Liver (tissue), 8 donors: ENCODE measurements at regions not wholly inside any gene's neighbourhood (a gene's known extent, or its start where the extent isn't known, plus 50 kb on each side); places are given as distances from the start of the nearest gene placed in this dataset.

Experiments used
- DNase-seq: peaks from one replicate; pipeline ENCODE4 v3.0.0-alpha.2; 2017; ENCODE audit warnings: low spot score
- H3K27ac ChIP-seq, 2 donors: one replicate each; pipeline ENCODE4 v1.7.0; 2013; ENCODE audit warnings: inconsistent platforms in 2 of 2, low read length in 2 of 2, control low read depth in 1 of 2, low read depth in 1 of 2, mild to moderate bottlenecking in 1 of 2
- H3K27me3 ChIP-seq, 4 donors: one replicate each; pipeline versions ENCODE4 v1.6.1 to v1.7.0; 2013; ENCODE audit warnings: low read length in 3 of 4, inconsistent platforms in 1 of 4, mild to moderate bottlenecking in 1 of 4, moderate library complexity in 1 of 4; ENCODE audit not compliant: control insufficient read depth in 4 of 4, insufficient read depth in 4 of 4
- H3K36me3 ChIP-seq, 4 donors: one replicate each; pipeline versions ENCODE4 v1.6.1 to v1.7.0; 2013; ENCODE audit warnings: low read length in 3 of 4, mild to moderate bottlenecking in 3 of 4, low read depth in 1 of 4, moderate library complexity in 1 of 4; ENCODE audit not compliant: control insufficient read depth in 4 of 4, insufficient read depth in 3 of 4
- H3K4me1 ChIP-seq, 4 donors: one replicate each; pipeline versions ENCODE4 v1.6.1 to v1.7.0; 2013; ENCODE audit warnings: low read length in 3 of 4, mild to moderate bottlenecking in 3 of 4, moderate library complexity in 1 of 4; ENCODE audit not compliant: control insufficient read depth in 4 of 4, insufficient read depth in 4 of 4
- H3K4me3 ChIP-seq, 3 donors: one replicate each; pipeline versions ENCODE4 v1.6.1 to v1.7.0; 2013; ENCODE audit warnings: low read length in 3 of 3, control low read depth in 1 of 3, low read depth in 1 of 3, mild to moderate bottlenecking in 1 of 3
- H3K9ac ChIP-seq, 2 donors: one replicate each; pipeline ENCODE4 v1.7.0; 2013; ENCODE audit warnings: low read length in 2 of 2, mild to moderate bottlenecking in 2 of 2, moderate library complexity in 2 of 2, control low read depth in 1 of 2, low read depth in 1 of 2
- H3K9me3 ChIP-seq, 4 donors: one replicate each; pipeline versions ENCODE4 v1.6.1 to v1.7.0; 2013; ENCODE audit warnings: low read length in 3 of 4; ENCODE audit not compliant: control insufficient read depth in 4 of 4
- EGR1 ChIP-seq, 2 donors: IDR thresholded peaks; 2 replicates each; pipeline ENCODE4 v1.6.1; 2016 to 2018; ENCODE audit warnings: antibody characterized with exemption in 2 of 2, low read depth in 2 of 2
- FOXA1 ChIP-seq: IDR thresholded peaks from 2 replicates; pipeline ENCODE4 v1.6.1; 2016; ENCODE audit warnings: antibody characterized with exemption
- FOXA2 ChIP-seq: IDR thresholded peaks from 2 replicates; pipeline ENCODE4 v1.6.1; 2016; ENCODE audit warnings: antibody characterized with exemption
- GABPA ChIP-seq, 2 donors: IDR thresholded peaks in 1 of 2; conservative IDR thresholded peaks in 1 of 2; 2 replicates each; pipeline ENCODE4 v1.6.1; 2016; ENCODE audit warnings: antibody characterized with exemption in 2 of 2, mild to moderate bottlenecking in 1 of 2, moderate library complexity in 1 of 2
- HNF4A ChIP-seq, 2 donors: conservative IDR thresholded peaks; 2 replicates each; pipeline ENCODE4 v1.6.1; 2016; ENCODE audit warnings: antibody characterized with exemption in 2 of 2, mild to moderate bottlenecking in 2 of 2
- HNF4G ChIP-seq: IDR thresholded peaks from 2 replicates; pipeline ENCODE4 v1.6.1; 2016; ENCODE audit warnings: antibody characterized with exemption
- JUND ChIP-seq, 2 donors: IDR thresholded peaks; 2 replicates each; pipeline ENCODE4 v1.6.1; 2016; ENCODE audit warnings: antibody characterized with exemption in 2 of 2
- NR2F2 ChIP-seq: IDR thresholded peaks from 2 replicates; pipeline ENCODE4 v1.6.1; 2016; ENCODE audit warnings: antibody characterized with exemption
- RAD21 ChIP-seq, 2 donors: IDR thresholded peaks; 2 replicates each; pipeline ENCODE4 v1.6.1; 2016; ENCODE audit warnings: antibody characterized with exemption in 2 of 2, mild to moderate bottlenecking in 2 of 2
- RXRA ChIP-seq, 2 donors: IDR thresholded peaks; 2 replicates each; pipeline ENCODE4 v1.6.1; 2017 to 2018; ENCODE audit warnings: antibody characterized with exemption in 2 of 2, mild to moderate bottlenecking in 1 of 2
- SP1 ChIP-seq: IDR thresholded peaks from 2 replicates; pipeline ENCODE4 v1.6.1; 2018; ENCODE audit warnings: antibody characterized with exemption, mild to moderate bottlenecking
- TAF1 ChIP-seq: conservative IDR thresholded peaks from 2 replicates; pipeline ENCODE4 v1.6.1; 2016; ENCODE audit warnings: antibody characterized with exemption, mild to moderate bottlenecking
- YY1 ChIP-seq: IDR thresholded peaks from 2 replicates; pipeline ENCODE4 v1.6.1; 2016; ENCODE audit warnings: antibody characterized with exemption, mild to moderate bottlenecking
- WGBS: extraction: QIAGEN DNeasy Blood & Tissue Kit; methylation state at CpG from one replicate; pipeline ENCODE4 v1.1.7; 2013; 5-methylcytosine and 5-hydroxymethylcytosine counted together
- TF ChIP-seq, protein P1 (sequence below): IDR thresholded peaks from 2 replicates; pipeline ENCODE4 v1.6.1; 2016; ENCODE audit warnings: antibody characterized with exemption
- TF ChIP-seq, protein P2 (sequence below): IDR thresholded peaks from 2 replicates; pipeline ENCODE4 v1.6.1; 2016; ENCODE audit warnings: antibody characterized with exemption, mild to moderate bottlenecking
- TF ChIP-seq, protein P3 (sequence below): IDR thresholded peaks from 2 replicates; pipeline ENCODE4 v1.6.1; 2016; ENCODE audit warnings: antibody characterized with exemption
- TF ChIP-seq, protein P4 (sequence below): IDR thresholded peaks from 2 replicates; pipeline ENCODE4 v1.6.1; 2016; ENCODE audit warnings: antibody characterized with exemption
- TF ChIP-seq, protein P5 (sequence below): fragments of 150-350 bp; IDR thresholded peaks from 2 replicates; pipeline ENCODE4 v1.5.1; 2017; ENCODE audit warnings: improper control_type of control experiment, low read depth, low read length; ENCODE audit not compliant: missing input control
- donor health status: healthy.
- donor health status: healthy.
- donor health status: healthy.
- donor health status: healthy.
- donor health status: healthy.

DNA sequence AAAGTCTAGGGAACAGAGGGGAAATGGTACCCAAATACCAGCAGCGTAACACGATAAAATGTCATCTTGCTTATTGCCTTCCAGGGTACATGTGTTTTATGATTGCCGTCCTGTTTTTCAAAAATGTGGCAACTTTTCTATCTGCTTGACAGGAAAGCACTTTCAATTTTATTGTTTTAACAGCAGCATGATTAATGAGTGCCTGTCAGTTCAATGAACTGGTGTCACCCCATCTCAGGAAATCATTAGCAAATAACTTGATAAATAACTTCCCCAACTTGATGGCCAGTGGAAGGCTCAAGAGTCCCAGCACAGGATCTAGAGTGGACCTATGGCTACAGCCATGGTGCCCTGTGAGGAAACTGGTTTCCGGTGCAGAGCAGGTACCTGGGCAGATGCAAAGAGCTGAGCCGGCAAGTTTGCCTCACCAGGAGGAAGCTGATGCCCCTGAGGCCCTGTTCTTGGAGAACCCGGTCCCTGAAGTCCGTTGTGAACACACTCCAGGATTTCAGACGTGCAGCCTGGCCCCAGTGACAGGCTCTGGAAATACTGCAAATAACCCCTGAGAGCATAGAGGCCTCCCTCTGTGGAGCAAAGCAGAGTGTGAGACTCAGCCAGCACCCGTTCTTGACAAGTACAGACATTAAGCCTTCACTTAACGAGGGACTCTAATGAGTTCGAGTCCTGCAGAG, 173.5 kb upstream of the SFSWAP start:
- H3K4me3 ChIP-seq, result no peak overlapping the region
- TF ChIP-seq FOXA2 (no peak), JUND (IDR thresholded peaks at IDR 0.05) (no peak), YY1 (no peak), RXRA (IDR thresholded peaks at IDR 0.05) (no peak), FOXA1 (no peak), HNF4G (no peak), EGR1 (IDR thresholded peaks at IDR 0.05; ENCODE audit: low read depth in 2 of 2) (no peak), SP1 (no peak), RAD21 (IDR thresholded peaks at IDR 0.05) (no peak), NR2F2 (no peak), GABPA (IDR thresholded peaks at IDR 0.05 in 1 of 2, conservative IDR thresholded peaks at IDR 0.05 in 1 of 2) (no peak), TAF1 (no peak), HNF4A (conservative IDR thresholded peaks at IDR 0.05) (no peak)
- TF ChIP-seq, protein P1, sequence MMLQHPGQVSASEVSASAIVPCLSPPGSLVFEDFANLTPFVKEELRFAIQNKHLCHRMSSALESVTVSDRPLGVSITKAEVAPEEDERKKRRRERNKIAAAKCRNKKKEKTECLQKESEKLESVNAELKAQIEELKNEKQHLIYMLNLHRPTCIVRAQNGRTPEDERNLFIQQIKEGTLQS, result no peak
- TF ChIP-seq, protein P2, sequence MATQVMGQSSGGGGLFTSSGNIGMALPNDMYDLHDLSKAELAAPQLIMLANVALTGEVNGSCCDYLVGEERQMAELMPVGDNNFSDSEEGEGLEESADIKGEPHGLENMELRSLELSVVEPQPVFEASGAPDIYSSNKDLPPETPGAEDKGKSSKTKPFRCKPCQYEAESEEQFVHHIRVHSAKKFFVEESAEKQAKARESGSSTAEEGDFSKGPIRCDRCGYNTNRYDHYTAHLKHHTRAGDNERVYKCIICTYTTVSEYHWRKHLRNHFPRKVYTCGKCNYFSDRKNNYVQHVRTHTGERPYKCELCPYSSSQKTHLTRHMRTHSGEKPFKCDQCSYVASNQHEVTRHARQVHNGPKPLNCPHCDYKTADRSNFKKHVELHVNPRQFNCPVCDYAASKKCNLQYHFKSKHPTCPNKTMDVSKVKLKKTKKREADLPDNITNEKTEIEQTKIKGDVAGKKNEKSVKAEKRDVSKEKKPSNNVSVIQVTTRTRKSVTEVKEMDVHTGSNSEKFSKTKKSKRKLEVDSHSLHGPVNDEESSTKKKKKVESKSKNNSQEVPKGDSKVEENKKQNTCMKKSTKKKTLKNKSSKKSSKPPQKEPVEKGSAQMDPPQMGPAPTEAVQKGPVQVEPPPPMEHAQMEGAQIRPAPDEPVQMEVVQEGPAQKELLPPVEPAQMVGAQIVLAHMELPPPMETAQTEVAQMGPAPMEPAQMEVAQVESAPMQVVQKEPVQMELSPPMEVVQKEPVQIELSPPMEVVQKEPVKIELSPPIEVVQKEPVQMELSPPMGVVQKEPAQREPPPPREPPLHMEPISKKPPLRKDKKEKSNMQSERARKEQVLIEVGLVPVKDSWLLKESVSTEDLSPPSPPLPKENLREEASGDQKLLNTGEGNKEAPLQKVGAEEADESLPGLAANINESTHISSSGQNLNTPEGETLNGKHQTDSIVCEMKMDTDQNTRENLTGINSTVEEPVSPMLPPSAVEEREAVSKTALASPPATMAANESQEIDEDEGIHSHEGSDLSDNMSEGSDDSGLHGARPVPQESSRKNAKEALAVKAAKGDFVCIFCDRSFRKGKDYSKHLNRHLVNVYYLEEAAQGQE, result no peak
- TF ChIP-seq, protein P3, sequence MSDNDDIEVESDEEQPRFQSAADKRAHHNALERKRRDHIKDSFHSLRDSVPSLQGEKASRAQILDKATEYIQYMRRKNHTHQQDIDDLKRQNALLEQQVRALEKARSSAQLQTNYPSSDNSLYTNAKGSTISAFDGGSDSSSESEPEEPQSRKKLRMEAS, result no peak
- TF ChIP-seq, protein P4, sequence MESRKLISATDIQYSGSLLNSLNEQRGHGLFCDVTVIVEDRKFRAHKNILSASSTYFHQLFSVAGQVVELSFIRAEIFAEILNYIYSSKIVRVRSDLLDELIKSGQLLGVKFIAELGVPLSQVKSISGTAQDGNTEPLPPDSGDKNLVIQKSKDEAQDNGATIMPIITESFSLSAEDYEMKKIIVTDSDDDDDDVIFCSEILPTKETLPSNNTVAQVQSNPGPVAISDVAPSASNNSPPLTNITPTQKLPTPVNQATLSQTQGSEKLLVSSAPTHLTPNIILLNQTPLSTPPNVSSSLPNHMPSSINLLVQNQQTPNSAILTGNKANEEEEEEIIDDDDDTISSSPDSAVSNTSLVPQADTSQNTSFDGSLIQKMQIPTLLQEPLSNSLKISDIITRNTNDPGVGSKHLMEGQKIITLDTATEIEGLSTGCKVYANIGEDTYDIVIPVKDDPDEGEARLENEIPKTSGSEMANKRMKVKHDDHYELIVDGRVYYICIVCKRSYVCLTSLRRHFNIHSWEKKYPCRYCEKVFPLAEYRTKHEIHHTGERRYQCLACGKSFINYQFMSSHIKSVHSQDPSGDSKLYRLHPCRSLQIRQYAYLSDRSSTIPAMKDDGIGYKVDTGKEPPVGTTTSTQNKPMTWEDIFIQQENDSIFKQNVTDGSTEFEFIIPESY, result no peak
- TF ChIP-seq, protein P5, sequence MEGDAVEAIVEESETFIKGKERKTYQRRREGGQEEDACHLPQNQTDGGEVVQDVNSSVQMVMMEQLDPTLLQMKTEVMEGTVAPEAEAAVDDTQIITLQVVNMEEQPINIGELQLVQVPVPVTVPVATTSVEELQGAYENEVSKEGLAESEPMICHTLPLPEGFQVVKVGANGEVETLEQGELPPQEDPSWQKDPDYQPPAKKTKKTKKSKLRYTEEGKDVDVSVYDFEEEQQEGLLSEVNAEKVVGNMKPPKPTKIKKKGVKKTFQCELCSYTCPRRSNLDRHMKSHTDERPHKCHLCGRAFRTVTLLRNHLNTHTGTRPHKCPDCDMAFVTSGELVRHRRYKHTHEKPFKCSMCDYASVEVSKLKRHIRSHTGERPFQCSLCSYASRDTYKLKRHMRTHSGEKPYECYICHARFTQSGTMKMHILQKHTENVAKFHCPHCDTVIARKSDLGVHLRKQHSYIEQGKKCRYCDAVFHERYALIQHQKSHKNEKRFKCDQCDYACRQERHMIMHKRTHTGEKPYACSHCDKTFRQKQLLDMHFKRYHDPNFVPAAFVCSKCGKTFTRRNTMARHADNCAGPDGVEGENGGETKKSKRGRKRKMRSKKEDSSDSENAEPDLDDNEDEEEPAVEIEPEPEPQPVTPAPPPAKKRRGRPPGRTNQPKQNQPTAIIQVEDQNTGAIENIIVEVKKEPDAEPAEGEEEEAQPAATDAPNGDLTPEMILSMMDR, result no peak
- no peaks in the 10 kb centered on the region for H3K9me3 ChIP-seq
- no peaks in the 10 kb centered on the region for H3K27me3 ChIP-seq
- WGBS, result 49% methylated on average over 11 of the region's 11 CpGs
- H3K4me1 ChIP-seq, result no peaks in the 10 kb centered on the region
- no peaks in the 10 kb centered on the region for H3K36me3 ChIP-seq
- no peak overlapping the region for H3K9ac ChIP-seq
- no peak for DNase-seq
- no peak overlapping the region for H3K27ac ChIP-seq
